Progenitor cell of endocrine pancreas (in vitro differentiated cells): ENCODE measurements at regions not wholly inside any gene's neighbourhood (a gene's known extent, or its start where the extent isn't known, plus 50 kb on each side); places are given as distances from the start of the nearest gene placed in this dataset.

Experiments used
- DNase-seq: peaks from one replicate; pipeline ENCODE4 v3.0.0; 2021; ENCODE audit warnings: low spot score; ENCODE audit not compliant: unreplicated experiment
- H3K27ac Mint-ChIP-seq: 2 replicates; pipeline ENCODE4 v1.8.0; 2021; ENCODE audit warnings: mild to moderate bottlenecking, moderate library complexity, mixed read lengths
- H3K27me3 Mint-ChIP-seq: 2 replicates; pipeline ENCODE4 v1.8.0; 2021; ENCODE audit warnings: mixed read lengths
- H3K36me3 Mint-ChIP-seq: 2 replicates; pipeline ENCODE4 v1.8.0; 2022; ENCODE audit warnings: mixed read lengths; ENCODE audit not compliant: insufficient read depth
- H3K4me1 Mint-ChIP-seq: 2 replicates; pipeline ENCODE4 v1.8.0; 2021; ENCODE audit warnings: low read depth, mixed read lengths
- H3K4me3 Mint-ChIP-seq: 2 replicates; pipeline ENCODE4 v1.8.0; 2021; ENCODE audit warnings: low read depth, mild to moderate bottlenecking, moderate library complexity, mixed read lengths
- H3K9me3 Mint-ChIP-seq: 2 replicates; pipeline ENCODE4 v1.8.0; 2021; ENCODE audit warnings: low read depth, mixed read lengths
- CTCF ChIP-seq: fragments of 200-600 bp; sonication (generic); IDR thresholded peaks from one replicate; pipeline ENCODE4 v1.5.0; 2021; ENCODE audit warnings: antibody characterized with exemption, mild to moderate bottlenecking; ENCODE audit not compliant: unreplicated experiment

- DNase-seq: no peak
- no peak overlapping the region for H3K27ac Mint-ChIP-seq
- H3K27me3 Mint-ChIP-seq: peaks cover 49% of the 10 kb centered on the region
- H3K36me3 Mint-ChIP-seq: no peaks in the 10 kb centered on the region
- H3K4me3 Mint-ChIP-seq: no peak overlapping the region
- H3K4me1 Mint-ChIP-seq: peaks cover 3% of the 10 kb centered on the region
- H3K9me3 Mint-ChIP-seq: no peaks in the 10 kb centered on the region
- TF ChIP-seq CTCF: no peak
Measured at GRCh38 chr1:200267937-200268336, 141.9 kb downstream of the ZNF281 start.

DNA sequence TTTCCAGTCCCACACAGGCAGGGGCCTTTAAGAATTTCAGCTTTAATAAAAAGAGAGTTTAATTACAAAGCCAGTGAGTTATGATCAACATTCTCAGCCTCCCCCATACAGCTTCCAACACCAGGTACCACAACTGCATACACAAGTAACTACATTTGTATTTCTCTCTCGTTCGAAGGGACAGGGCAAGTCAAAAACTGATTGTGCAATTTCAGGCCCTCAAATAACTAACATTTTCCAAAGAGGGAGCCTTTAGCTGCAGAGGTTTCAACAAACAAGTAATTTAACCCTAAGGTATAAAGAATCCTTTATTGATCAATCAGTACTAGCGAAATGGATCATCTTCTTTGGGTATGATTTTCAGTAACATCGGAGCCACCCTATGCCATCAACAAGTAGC lies 142.4 kb downstream of the ZNF281 start:
- Mint-ChIP-seq H3K9me3 (no peaks in the 10 kb centered on the region), H3K4me1 (peaks cover 3% of the 10 kb centered on the region), H3K27me3 (peaks cover 45% of the 10 kb centered on the region), H3K27ac (no peak overlapping the region), H3K36me3 (no peaks in the 10 kb centered on the region), H3K4me3 (no peak overlapping the region)
- DNase-seq: no peak
- TF ChIP-seq CTCF: no peak

DNA sequence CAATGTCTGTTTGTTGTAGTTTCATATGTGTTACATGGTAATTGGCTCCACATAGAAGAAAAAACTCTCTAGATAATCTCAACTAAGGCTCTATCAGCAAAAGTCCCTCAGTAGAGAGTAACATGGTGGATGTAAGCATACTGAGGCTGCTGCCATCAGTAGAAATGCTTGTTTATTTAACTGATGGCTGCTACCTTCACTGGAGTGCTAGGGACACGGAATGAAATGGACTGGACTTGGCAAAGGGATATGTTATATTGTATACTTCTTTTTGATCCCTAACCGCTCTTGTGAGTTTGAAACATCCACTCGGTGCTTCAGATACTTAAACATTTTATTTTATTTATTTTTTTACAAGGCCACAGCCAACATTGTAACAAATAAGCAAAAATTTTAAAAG lies 143.0 kb downstream of the ZNF281 start:
- Mint-ChIP-seq H3K27ac (no peak overlapping the region), H3K9me3 (no peaks in the 10 kb centered on the region), H3K27me3 (peaks cover 44% of the 10 kb centered on the region), H3K4me3 (no peak overlapping the region), H3K4me1 (peaks cover 3% of the 10 kb centered on the region), H3K36me3 (no peaks in the 10 kb centered on the region)
- TF ChIP-seq CTCF: no peak
- DNase-seq: no peak

DNA sequence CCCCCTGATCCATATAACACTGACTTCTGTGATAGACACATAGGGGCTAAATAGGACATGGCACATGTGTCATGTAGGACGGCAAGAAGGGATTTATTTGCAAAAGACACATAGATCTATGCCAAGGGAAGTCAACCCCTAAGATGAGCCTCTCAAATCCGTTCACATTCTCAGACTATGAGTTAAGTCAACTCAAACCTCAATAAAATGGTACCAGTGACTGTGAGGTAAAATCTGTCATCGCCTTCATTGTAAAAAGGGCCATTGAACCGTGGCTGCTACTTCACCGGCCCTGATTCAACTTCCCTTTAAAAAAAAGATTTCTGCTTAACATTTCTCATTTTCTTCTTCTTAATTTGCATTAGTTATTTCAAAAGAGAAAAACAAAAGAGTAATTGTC lies 144.0 kb downstream of the ZNF281 start:
- Mint-ChIP-seq H3K27ac (no peak overlapping the region), H3K36me3 (no peaks in the 10 kb centered on the region), H3K27me3 (peaks cover 40% of the 10 kb centered on the region), H3K4me3 (no peak overlapping the region), H3K9me3 (no peaks in the 10 kb centered on the region), H3K4me1 (peaks cover 3% of the 10 kb centered on the region)
- no peak for TF ChIP-seq CTCF
- DNase-seq: no peak

DNA sequence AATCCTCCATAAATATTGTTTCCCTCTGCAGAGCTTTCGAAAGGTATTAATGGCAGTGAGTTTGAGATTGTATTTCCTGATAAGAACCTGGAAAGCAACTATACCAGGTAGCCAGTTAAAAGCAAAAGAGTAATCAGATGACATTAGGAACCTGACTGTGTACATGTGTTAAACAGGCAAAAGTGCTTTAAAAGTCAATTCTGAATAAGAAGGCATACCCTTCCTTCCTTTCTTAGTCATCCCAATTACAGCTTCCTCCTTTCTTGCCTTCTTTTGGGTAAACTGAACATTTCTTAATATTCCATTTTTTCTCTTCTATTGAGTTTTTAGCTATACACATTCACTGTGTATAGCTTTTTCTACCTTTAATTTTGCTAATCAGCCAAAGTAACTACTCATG lies 144.7 kb downstream of the ZNF281 start:
- Mint-ChIP-seq H3K27me3 (peaks cover 33% of the 10 kb centered on the region), H3K4me1 (peaks cover 3% of the 10 kb centered on the region), H3K9me3 (no peaks in the 10 kb centered on the region), H3K36me3 (no peaks in the 10 kb centered on the region), H3K27ac (no peak overlapping the region), H3K4me3 (no peak overlapping the region)
- DNase-seq: no peak
- no peak for TF ChIP-seq CTCF
